ENCODE measurements at regions not wholly inside any gene's neighbourhood (a gene's known extent, or its start where the extent isn't known, plus 50 kb on each side); places are given as distances from the start of the nearest gene placed in this dataset.

- H2AFZ ChIP-seq (replicated peaks), result no peak overlapping the region
- Mint-ChIP-seq H3K27me3 (ENCODE audit: insufficient read depth, low read depth) (peaks cover 2% of the 10 kb centered on the region), H3K27ac (no peak overlapping the region), H3K36me3 (peaks cover 6% of the 10 kb centered on the region), H3K9me3 (no peaks in the 10 kb centered on the region), H3K4me3 (peak overlapping the region; percentile 3), H3K4me1 (peaks cover 56% of the 10 kb centered on the region)
- H3K4me1 ChIP-seq, result peaks cover 6% of the 10 kb centered on the region
- H3K9me3 ChIP-seq (ENCODE audit: low read depth), result no peaks in the 10 kb centered on the region
- DNase-seq (ENCODE audit: low spot score), result no peak
- no peak overlapping the region for H3K27ac ChIP-seq
- H3K79me2 ChIP-seq (ENCODE audit: low read depth), result no peaks in the 10 kb centered on the region
- H4K20me1 ChIP-seq (ENCODE audit: low read depth), result no peaks in the 10 kb centered on the region
- H3K9ac ChIP-seq, result no peak overlapping the region
- no peaks in the 10 kb centered on the region for H3K27me3 ChIP-seq
- no peaks in the 10 kb centered on the region for H3F3A ChIP-seq (ENCODE audit: low read depth)
- TF ChIP-seq EZH2 (IDR thresholded peaks at IDR 0.05) (no peak), EZH2phosphoT487 (IDR thresholded peaks at IDR 0.05) (no peak), CTCF (IDR thresholded peaks at IDR 0.05) (no peak)
- no peak overlapping the region for H3K4me3 ChIP-seq
- H3K36me3 ChIP-seq, result no peaks in the 10 kb centered on the region
- no peak overlapping the region for H3K4me2 ChIP-seq
Observed at GRCh38 chr12:77342253-77342652, 276.9 kb upstream of the E2F7 start.

GRCh38 chr12:77339610-77340009, 274.2 kb upstream of the E2F7 start:
- Mint-ChIP-seq H3K27ac (no peak overlapping the region), H3K4me1 (peaks cover 53% of the 10 kb centered on the region), H3K4me3 (no peak overlapping the region), H3K9me3 (peaks cover 2% of the 10 kb centered on the region), H3K36me3 (peaks cover 17% of the 10 kb centered on the region), H3K27me3 (ENCODE audit: insufficient read depth, low read depth) (peaks cover 4% of the 10 kb centered on the region)
- Histone ChIP-seq H3K9ac (no peak overlapping the region), H3K36me3 (no peaks in the 10 kb centered on the region), H4K20me1 (ENCODE audit: low read depth) (no peaks in the 10 kb centered on the region), H3K4me1 (peaks cover 6% of the 10 kb centered on the region), H3K4me3 (no peak overlapping the region), H2AFZ (replicated peaks) (no peak overlapping the region), H3K79me2 (ENCODE audit: low read depth) (no peaks in the 10 kb centered on the region), H3K27me3 (no peaks in the 10 kb centered on the region), H3K27ac (no peak overlapping the region), H3K9me3 (ENCODE audit: low read depth) (no peaks in the 10 kb centered on the region), H3K4me2 (no peak overlapping the region), H3F3A (ENCODE audit: low read depth) (no peaks in the 10 kb centered on the region)
- DNase-seq (ENCODE audit: low spot score), result no peak
- TF ChIP-seq EZH2 (IDR thresholded peaks at IDR 0.05) (no peak), CTCF (IDR thresholded peaks at IDR 0.05) (no peak), EZH2phosphoT487 (IDR thresholded peaks at IDR 0.05) (no peak)

DNA sequence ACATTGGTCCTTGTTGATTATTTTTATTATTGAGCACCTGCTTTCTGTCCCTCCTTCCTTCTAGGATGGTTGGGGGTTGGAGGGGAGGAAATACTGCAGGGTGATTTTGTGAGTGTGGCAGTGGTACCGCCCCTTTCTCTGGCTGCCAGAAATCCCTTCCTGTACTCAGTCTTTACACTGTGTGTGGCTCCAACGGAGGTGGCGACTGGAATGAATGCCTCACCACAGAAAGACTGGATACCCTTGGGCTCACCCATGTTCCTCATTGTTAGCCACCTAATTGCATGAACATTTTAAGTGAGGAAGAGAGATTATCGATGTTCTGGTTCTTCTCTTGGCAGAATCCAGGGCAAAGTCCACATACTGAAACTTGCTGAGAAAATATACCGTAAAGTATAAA, 272.0 kb upstream of the E2F7 start:
- no peak overlapping the region for H3K27ac Mint-ChIP-seq

More for the DNA sequence above, 272.0 kb upstream of the E2F7 start:
- Histone ChIP-seq H3K4me3 (no peak overlapping the region), H3K4me1 (peaks cover 2% of the 10 kb centered on the region), H3K79me2 (ENCODE audit: low read depth) (no peaks in the 10 kb centered on the region), H3K4me2 (no peak overlapping the region), H3K36me3 (no peaks in the 10 kb centered on the region), H2AFZ (replicated peaks) (peak overlapping the region; percentile 24), H3F3A (ENCODE audit: low read depth) (no peaks in the 10 kb centered on the region), H3K27me3 (no peaks in the 10 kb centered on the region), H3K9ac (no peak overlapping the region), H3K9me3 (ENCODE audit: low read depth) (no peaks in the 10 kb centered on the region), H4K20me1 (ENCODE audit: low read depth) (no peaks in the 10 kb centered on the region), H3K27ac (no peak overlapping the region)
- Mint-ChIP-seq H3K4me3 (no peak overlapping the region), H3K4me1 (peaks cover 31% of the 10 kb centered on the region), H3K9me3 (peaks cover 2% of the 10 kb centered on the region), H3K27me3 (ENCODE audit: insufficient read depth, low read depth) (peaks cover 6% of the 10 kb centered on the region), H3K36me3 (peaks cover 17% of the 10 kb centered on the region)
- TF ChIP-seq EZH2phosphoT487 (IDR thresholded peaks at IDR 0.05), result no peak
- TF ChIP-seq EZH2 (IDR thresholded peaks at IDR 0.05), result no peak
- TF ChIP-seq CTCF (IDR thresholded peaks at IDR 0.05), result no peak
- DNase-seq (ENCODE audit: low spot score), result peak; percentile 28

All from neural progenitor cell (in vitro differentiated cells).